ENCODE measurements at regions not wholly inside any gene's neighbourhood (a gene's known extent, or its start where the extent isn't known, plus 50 kb on each side); places are given as distances from the start of the nearest gene placed in this dataset.

DNA sequence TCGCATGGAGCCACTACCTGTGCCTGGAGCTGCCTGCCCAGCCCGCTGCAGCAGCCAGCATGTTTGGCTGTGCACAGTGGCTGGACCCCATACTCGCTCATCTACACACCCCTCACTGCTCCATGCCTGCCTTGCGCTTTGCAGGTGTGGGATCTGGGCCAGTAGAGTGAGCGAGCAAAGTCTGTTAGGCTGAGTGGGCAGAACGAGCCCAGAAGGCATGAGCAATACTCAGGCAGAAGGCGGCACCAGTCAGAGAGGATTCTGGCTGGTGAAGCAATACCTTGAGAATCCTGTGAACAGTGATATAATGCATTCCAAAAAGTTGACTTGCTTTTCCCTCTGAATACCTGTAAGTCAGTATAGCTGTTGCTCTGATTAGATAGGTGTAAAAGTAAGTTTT is 816.4 kb downstream of the KCNT2 start:
- Histone ChIP-seq H3K4me3 (replicated peaks in 1 of 3) (no peak overlapping the region), H3K36me3 (no peaks in the 10 kb centered on the region), H3K27me3 (no peaks in the 10 kb centered on the region), H3K27ac (no peak overlapping the region), H3K4me1 (no peaks in the 10 kb centered on the region), H3K9me3 (no peaks in the 10 kb centered on the region)
- no peak for DNase-seq
- no peak for TF ChIP-seq POLR2A (IDR thresholded peaks at IDR 0.05)
- TF ChIP-seq, protein P1, sequence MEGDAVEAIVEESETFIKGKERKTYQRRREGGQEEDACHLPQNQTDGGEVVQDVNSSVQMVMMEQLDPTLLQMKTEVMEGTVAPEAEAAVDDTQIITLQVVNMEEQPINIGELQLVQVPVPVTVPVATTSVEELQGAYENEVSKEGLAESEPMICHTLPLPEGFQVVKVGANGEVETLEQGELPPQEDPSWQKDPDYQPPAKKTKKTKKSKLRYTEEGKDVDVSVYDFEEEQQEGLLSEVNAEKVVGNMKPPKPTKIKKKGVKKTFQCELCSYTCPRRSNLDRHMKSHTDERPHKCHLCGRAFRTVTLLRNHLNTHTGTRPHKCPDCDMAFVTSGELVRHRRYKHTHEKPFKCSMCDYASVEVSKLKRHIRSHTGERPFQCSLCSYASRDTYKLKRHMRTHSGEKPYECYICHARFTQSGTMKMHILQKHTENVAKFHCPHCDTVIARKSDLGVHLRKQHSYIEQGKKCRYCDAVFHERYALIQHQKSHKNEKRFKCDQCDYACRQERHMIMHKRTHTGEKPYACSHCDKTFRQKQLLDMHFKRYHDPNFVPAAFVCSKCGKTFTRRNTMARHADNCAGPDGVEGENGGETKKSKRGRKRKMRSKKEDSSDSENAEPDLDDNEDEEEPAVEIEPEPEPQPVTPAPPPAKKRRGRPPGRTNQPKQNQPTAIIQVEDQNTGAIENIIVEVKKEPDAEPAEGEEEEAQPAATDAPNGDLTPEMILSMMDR (IDR thresholded peaks at IDR 0.05) = no peak
- 89% methylated on average over 7 of the region's 7 CpGs for WGBS, 2 donors
- intact Hi-C loops (cut with DNase I) = no loop called here

DNA sequence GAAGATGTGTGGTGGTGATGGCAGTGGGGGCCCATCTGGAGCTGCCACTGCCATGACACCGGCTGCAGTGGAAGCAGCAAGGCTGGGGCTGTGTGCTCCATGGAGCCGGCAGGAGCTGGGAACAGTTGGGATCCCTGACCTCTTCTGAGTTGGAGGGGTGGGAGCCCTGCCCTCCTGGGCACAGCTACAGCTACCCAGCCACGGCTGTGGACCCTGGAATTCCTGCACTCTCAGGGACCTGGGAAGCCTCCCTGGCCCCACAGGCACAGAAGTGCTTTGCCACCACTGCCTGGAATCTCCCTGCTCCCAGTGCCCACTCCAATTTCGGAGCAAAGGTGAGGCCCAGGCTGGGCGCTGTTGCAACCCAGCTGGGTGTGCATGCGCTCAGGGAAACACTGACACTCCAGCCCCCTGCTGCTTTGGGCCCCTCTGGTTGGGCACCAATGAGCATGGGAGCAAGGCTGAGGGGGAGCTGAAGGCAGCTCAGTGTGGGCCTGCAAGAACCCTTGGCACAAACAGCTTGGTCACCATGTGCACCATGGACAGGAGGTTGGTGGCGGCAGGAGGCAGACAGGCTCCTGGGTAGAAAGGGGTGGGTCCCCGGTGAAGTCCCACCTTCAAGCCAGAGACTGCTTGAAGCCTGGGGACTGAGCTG is 817.6 kb downstream of the KCNT2 start:
- 90 to 95% methylated on average over 4 to 8 of the region's 8 CpGs for WGBS, 2 donors
- intact Hi-C loops (cut with DNase I) = no loop called here
- Histone ChIP-seq H3K27me3 (no peaks in the 10 kb centered on the region), H3K9me3 (no peaks in the 10 kb centered on the region), H3K27ac (no peak overlapping the region), H3K36me3 (no peaks in the 10 kb centered on the region), H3K4me1 (no peaks in the 10 kb centered on the region), H3K4me3 (replicated peaks in 1 of 3) (no peak overlapping the region)
- TF ChIP-seq, protein P1 (IDR thresholded peaks at IDR 0.05) = no peak
- no peak for TF ChIP-seq POLR2A (IDR thresholded peaks at IDR 0.05)
- no peak for DNase-seq

DNA sequence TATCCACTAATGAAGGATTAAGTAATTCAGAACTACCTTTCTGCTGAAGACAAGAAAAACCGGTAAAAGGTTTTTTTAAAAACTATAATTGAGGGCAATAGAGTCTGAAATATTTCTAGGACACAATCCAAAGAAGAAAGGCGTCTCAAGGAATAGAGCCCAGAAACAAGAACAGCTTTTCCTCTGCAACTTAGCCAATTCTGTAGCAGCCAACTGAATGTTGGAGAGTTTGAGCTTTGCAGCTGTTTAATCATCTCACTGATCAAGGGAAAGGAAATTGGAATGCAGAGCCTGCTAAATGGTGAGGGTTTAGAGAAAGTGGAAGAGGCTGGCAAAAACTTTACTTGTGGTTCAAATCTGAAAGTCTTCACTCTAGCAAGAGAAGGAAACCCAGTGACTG is 818.9 kb downstream of the KCNT2 start:
- Histone ChIP-seq H3K9me3 (no peaks in the 10 kb centered on the region), H3K36me3 (no peaks in the 10 kb centered on the region), H3K27ac (no peak overlapping the region), H3K4me3 (replicated peaks in 1 of 3) (no peak overlapping the region), H3K27me3 (no peaks in the 10 kb centered on the region), H3K4me1 (no peaks in the 10 kb centered on the region)
- no peak for DNase-seq
- intact Hi-C loops (cut with DNase I) = no loop called here
- TF ChIP-seq, protein P1 (IDR thresholded peaks at IDR 0.05) = no peak
- 60 to 66% methylated on average over 2 of the region's 2 CpGs for WGBS, 2 donors

DNA sequence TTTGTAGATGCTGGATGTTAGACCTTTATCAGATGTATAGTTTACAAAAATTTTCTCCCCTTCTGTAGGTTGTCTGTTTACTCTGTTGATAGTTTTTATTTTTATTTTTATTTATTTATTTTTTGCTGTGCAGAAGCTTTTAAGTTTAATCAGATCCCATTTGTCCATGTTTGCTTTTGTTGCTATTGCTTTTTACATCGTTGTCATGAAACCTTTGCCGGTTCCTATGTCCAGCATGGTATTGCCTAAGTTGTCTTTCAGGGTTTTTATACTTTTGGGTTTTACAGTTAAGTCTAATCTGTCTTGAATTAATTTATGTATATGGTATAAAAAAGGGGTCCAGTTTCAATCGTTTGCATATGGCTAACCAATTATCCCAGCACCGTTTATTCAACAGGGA is 819.5 kb downstream of the KCNT2 start:
- Histone ChIP-seq H3K9me3 (no peaks in the 10 kb centered on the region), H3K27ac (no peak overlapping the region), H3K27me3 (no peaks in the 10 kb centered on the region), H3K4me1 (no peaks in the 10 kb centered on the region), H3K36me3 (no peaks in the 10 kb centered on the region), H3K4me3 (replicated peaks in 1 of 3) (no peak overlapping the region)
- no peak for DNase-seq
- no peak for TF ChIP-seq POLR2A (IDR thresholded peaks at IDR 0.05)
- TF ChIP-seq, protein P1 (IDR thresholded peaks at IDR 0.05) = no peak
- 82 to 84% methylated on average over 4 of the region's 4 CpGs for WGBS, 2 donors
- intact Hi-C loops (cut with DNase I) = no loop called here

DNA sequence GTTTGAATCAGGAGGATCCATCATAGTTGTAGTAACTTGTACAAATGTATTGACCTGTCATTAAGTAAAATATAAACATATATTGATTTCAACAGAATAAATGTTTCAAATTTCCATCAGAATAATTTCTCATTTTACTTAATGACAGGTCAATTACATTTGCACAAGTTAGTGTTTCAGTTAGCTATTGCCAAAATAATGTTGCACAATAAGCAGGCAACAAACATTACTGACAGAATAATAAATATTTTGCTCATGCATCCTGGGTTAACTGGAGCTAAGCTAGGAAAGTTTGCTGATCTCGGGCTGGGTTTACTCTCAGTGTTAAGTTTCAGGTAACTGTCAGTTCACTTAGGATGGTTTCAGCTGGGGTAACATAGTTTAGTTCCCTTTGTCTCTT is 822.4 kb downstream of the KCNT2 start:
- WGBS, 2 donors = 50 to 83% methylated on average over 1 of the region's 1 CpG
- DNase-seq = no peak
- Histone ChIP-seq H3K36me3 (no peaks in the 10 kb centered on the region), H3K27ac (no peak overlapping the region), H3K4me3 (replicated peaks in 1 of 3) (no peak overlapping the region), H3K27me3 (no peaks in the 10 kb centered on the region), H3K4me1 (no peaks in the 10 kb centered on the region), H3K9me3 (no peaks in the 10 kb centered on the region)
- intact Hi-C loops (cut with DNase I) = no loop called here
- TF ChIP-seq, protein P1 (IDR thresholded peaks at IDR 0.05) = no peak
- no peak for TF ChIP-seq POLR2A (IDR thresholded peaks at IDR 0.05)

All from thyroid gland (tissue), 4 donors.